ENCODE measurements at regions not wholly inside any gene's neighbourhood (a gene's known extent, or its start where the extent isn't known, plus 50 kb on each side); places are given as distances from the start of the nearest gene placed in this dataset.

GRCh38 chr11:71330349-71330748, 78.0 kb upstream of the SHANK2 start:
- Histone ChIP-seq H3K4me2 (ENCODE audit: low read length) (no peak overlapping the region), H3K4me1 (ENCODE audit: low read length) (no peaks in the 10 kb centered on the region), H3K79me2 (ENCODE audit: low read length) (no peaks in the 10 kb centered on the region), H3K4me3 (ENCODE audit: low read length) (no peak overlapping the region), H3K27ac (ENCODE audit: low read length) (no peak overlapping the region), H3K27me3 (ENCODE audit: low read depth, low read length) (peaks cover 3% of the 10 kb centered on the region; the same call in 1 of the 2 replicates), H3K36me3 (replicated peaks; ENCODE audit: low read depth, low read length) (no peaks in the 10 kb centered on the region), H4K20me1 (ENCODE audit: insufficient read depth, low read length) (no peaks in the 10 kb centered on the region), H2AFZ (ENCODE audit: low read depth, low read length) (no peak overlapping the region), H3K9me3 (ENCODE audit: insufficient read depth, low read length) (peaks cover 14% of the 10 kb centered on the region), H3K9ac (ENCODE audit: low read length) (no peak overlapping the region)
- no peak for TF ChIP-seq CTCF (IDR thresholded peaks at IDR 0.05; ENCODE audit: low read depth, low read length)
- TF ChIP-seq EZH2phosphoT487 (IDR thresholded peaks at IDR 0.05; ENCODE audit: low read depth) = no peak

- H3K4me2 ChIP-seq (ENCODE audit: low read length) = no peak overlapping the region
Observed at GRCh38 chr11:71329786-71330185, 77.4 kb upstream of the SHANK2 start.

GRCh38 chr11:71329165-71329510, 76.8 kb upstream of the SHANK2 start:
- peaks cover 14% of the 10 kb centered on the region for H3K9me3 ChIP-seq (ENCODE audit: insufficient read depth, low read length)
- no peaks in the 10 kb centered on the region for H3K36me3 ChIP-seq (replicated peaks; ENCODE audit: low read depth, low read length)
- no peaks in the 10 kb centered on the region for H4K20me1 ChIP-seq (ENCODE audit: insufficient read depth, low read length)
- H3K9ac ChIP-seq (ENCODE audit: low read length) = no peak overlapping the region
- H3K4me2 ChIP-seq (ENCODE audit: low read length) = no peak overlapping the region
- no peaks in the 10 kb centered on the region for H3K79me2 ChIP-seq (ENCODE audit: low read length)
- H3K27ac ChIP-seq (ENCODE audit: low read length) = no peak overlapping the region
- TF ChIP-seq EZH2phosphoT487 (IDR thresholded peaks at IDR 0.05; ENCODE audit: low read depth) = no peak
- TF ChIP-seq CTCF (IDR thresholded peaks at IDR 0.05; ENCODE audit: low read depth, low read length) = no peak
- no peak overlapping the region for H2AFZ ChIP-seq (ENCODE audit: low read depth, low read length)
- no peaks in the 10 kb centered on the region for H3K4me1 ChIP-seq (ENCODE audit: low read length)
- H3K27me3 ChIP-seq (ENCODE audit: low read depth, low read length) = peaks cover 3% of the 10 kb centered on the region; the same call in 1 of the 2 replicates
- no peak overlapping the region for H3K4me3 ChIP-seq (ENCODE audit: low read length)

More at GRCh38 chr11:71329786-71330185, 77.4 kb upstream of the SHANK2 start:
- H3K9me3 ChIP-seq (ENCODE audit: insufficient read depth, low read length) = peaks cover 14% of the 10 kb centered on the region
- no peak overlapping the region for H2AFZ ChIP-seq (ENCODE audit: low read depth, low read length)
- H3K36me3 ChIP-seq (replicated peaks; ENCODE audit: low read depth, low read length) = no peaks in the 10 kb centered on the region
- no peak overlapping the region for H3K4me3 ChIP-seq (ENCODE audit: low read length)
- H3K9ac ChIP-seq (ENCODE audit: low read length) = no peak overlapping the region
- peaks cover 3% of the 10 kb centered on the region; the same call in 1 of the 2 replicates for H3K27me3 ChIP-seq (ENCODE audit: low read depth, low read length)
- H3K79me2 ChIP-seq (ENCODE audit: low read length) = no peaks in the 10 kb centered on the region
- H3K4me1 ChIP-seq (ENCODE audit: low read length) = no peaks in the 10 kb centered on the region
- no peak overlapping the region for H3K27ac ChIP-seq (ENCODE audit: low read length)
- TF ChIP-seq CTCF (IDR thresholded peaks at IDR 0.05; ENCODE audit: low read depth, low read length) (no peak), EZH2phosphoT487 (IDR thresholded peaks at IDR 0.05; ENCODE audit: low read depth) (no peak)
- H4K20me1 ChIP-seq (ENCODE audit: insufficient read depth, low read length) = no peaks in the 10 kb centered on the region

GRCh38 chr11:71327156-71328085, 75.0 kb upstream of the SHANK2 start:
- Histone ChIP-seq H3K79me2 (ENCODE audit: low read length) (no peaks in the 10 kb centered on the region), H3K27me3 (ENCODE audit: low read depth, low read length) (peaks cover 3% of the 10 kb centered on the region; the same call in 1 of the 2 replicates), H3K9ac (ENCODE audit: low read length) (no peak overlapping the region), H3K9me3 (ENCODE audit: insufficient read depth, low read length) (no peaks in the 10 kb centered on the region), H3K4me1 (ENCODE audit: low read length) (no peaks in the 10 kb centered on the region), H4K20me1 (ENCODE audit: insufficient read depth, low read length) (no peaks in the 10 kb centered on the region), H3K27ac (ENCODE audit: low read length) (no peak overlapping the region), H3K4me2 (ENCODE audit: low read length) (no peak overlapping the region), H3K36me3 (replicated peaks; ENCODE audit: low read depth, low read length) (no peaks in the 10 kb centered on the region), H3K4me3 (ENCODE audit: low read length) (no peak overlapping the region), H2AFZ (ENCODE audit: low read depth, low read length) (no peak overlapping the region)
- TF ChIP-seq CTCF (IDR thresholded peaks at IDR 0.05; ENCODE audit: low read depth, low read length) = no peak
- TF ChIP-seq EZH2phosphoT487 (IDR thresholded peaks at IDR 0.05; ENCODE audit: low read depth) = no peak

All from OCI-LY3 (cell line).